Inferior parietal cortex (tissue), 1 donor: ENCODE measurements at regions not wholly inside any gene's neighbourhood (a gene's known extent, or its start where the extent isn't known, plus 50 kb on each side); places are given as distances from the start of the nearest gene placed in this dataset.
A peak's percentile ranks its signal among the peaks of the same experiment; 100 is the strongest.

Experiments
- DNase-seq: peaks from one replicate; pipeline ENCODE4 v3.0.0-alpha.2; 2016; ENCODE audit errors: extremely low spot score

GRCh38 chr2:56102098-56102497 lies 81.7 kb upstream of the CCDC85A start:
- DNase-seq = no peak

- no peak for DNase-seq
Observed at GRCh38 chr2:56102866-56103265, 80.9 kb upstream of the CCDC85A start.

GRCh38 chr2:56104962-56105361 lies 78.8 kb upstream of the CCDC85A start:
- DNase-seq = no peak

GRCh38 chr2:56107502-56108220 lies 76.1 kb upstream of the CCDC85A start:
- no peak for DNase-seq

- no peak for DNase-seq
Observed at GRCh38 chr2:56108806-56109205, 75.0 kb upstream of the CCDC85A start.

- no peak for DNase-seq
Observed at GRCh38 chr2:56109994-56110393, 73.8 kb upstream of the CCDC85A start.

- no peak for DNase-seq
Observed at GRCh38 chr2:56113382-56113975, 70.3 kb upstream of the CCDC85A start.

- no peak for DNase-seq
Observed at GRCh38 chr2:56117764-56118163, 66.0 kb upstream of the CCDC85A start.

- no peak for DNase-seq
Observed at GRCh38 chr2:56118474-56118873, 65.3 kb upstream of the CCDC85A start.

- no peak for DNase-seq
Observed at GRCh38 chr2:56121995-56122394, 61.8 kb upstream of the CCDC85A start.

- DNase-seq = no peak
Observed at GRCh38 chr2:56123538-56123937, 60.3 kb upstream of the CCDC85A start.

GRCh38 chr2:56127010-56127409 lies 56.8 kb upstream of the CCDC85A start:
- DNase-seq = no peak

- peak; percentile 37 for DNase-seq
Observed at GRCh38 chr2:56127463-56128152, 56.2 kb upstream of the CCDC85A start.

GRCh38 chr2:56128235-56128634 lies 55.6 kb upstream of the CCDC85A start:
- no peak for DNase-seq

- DNase-seq = peak; percentile 68
Observed at GRCh38 chr2:56130463-56131070, 53.2 kb upstream of the CCDC85A start.

GRCh38 chr2:56132138-56132537 lies 51.7 kb upstream of the CCDC85A start:
- peak; percentile 86 for DNase-seq

GRCh38 chr2:56133441-56133840 lies 50.3 kb upstream of the CCDC85A start:
- no peak for DNase-seq

GRCh38 chr2:56133931-56134629 lies 49.7 kb upstream of the CCDC85A start:
- no peak for DNase-seq
